IMR-90 (cell line): ENCODE measurements at regions not wholly inside any gene's neighbourhood (a gene's known extent, or its start where the extent isn't known, plus 50 kb on each side); places are given as distances from the start of the nearest gene placed in this dataset.

ENCODE experiments used
- ATAC-seq: fragments of 200-7000 bp; cut with Tn5 transposase; 2 replicates; pipeline ENCODE4 v1.9.1; 2020; ENCODE audit warnings: low read depth, mild to moderate bottlenecking, moderate library complexity
- BruUV-seq: library from RNA; stranded (reverse); fragments of 400-500 nt; replicated peaks from 2 replicates; lab custom pipeline; 2021; lab: Mats Ljungman, UMichigan
- CTCF ChIA-PET: fragments of 300-600 bp; formaldehyde crosslinking; extraction: SDS; loops from one replicate; lab custom pipeline; 2021; ENCODE audit warnings: antibody characterized with exemption; lab: Yijun Ruan, JAX
- POLR2A ChIA-PET: fragments of 300-600 bp; sonication (Branson Sonifier 250); formaldehyde crosslinking; loops from one replicate; lab custom pipeline; 2022; ENCODE audit warnings: antibody characterized with exemption; ENCODE audit not compliant: unreplicated experiment; lab: Charles Lee
- DNase-seq: peaks from one replicate; pipeline ENCODE4 v3.0.0; 2013
- H2AFZ ChIP-seq: replicated peaks from 2 replicates; pipeline ENCODE3; 2013; ENCODE audit warnings: low read length, mild to moderate bottlenecking; ENCODE audit not compliant: poor library complexity
- H2AK5ac ChIP-seq: 2 replicates; pipeline ENCODE4 v1.6.1; 2013; ENCODE audit warnings: low read depth, low read length, inconsistent platforms
- H2AK9ac ChIP-seq: replicated peaks from 2 replicates; pipeline ENCODE3; 2013; ENCODE audit warnings: mild to moderate bottlenecking, low read depth, low read length, moderate library complexity; ENCODE audit not compliant: poor library complexity
- H2BK120ac ChIP-seq: 2 replicates; pipeline ENCODE4 v1.6.1; 2013; ENCODE audit warnings: low read depth, low read length, inconsistent platforms
- H2BK15ac ChIP-seq: 3 replicates; pipeline ENCODE4 v1.6.1; 2013; ENCODE audit warnings: low read depth, low read length, inconsistent platforms
- H2BK20ac ChIP-seq: 2 replicates; pipeline ENCODE4 v1.6.1; 2013; ENCODE audit warnings: low read depth, mild to moderate bottlenecking, inconsistent platforms, low read length, moderate library complexity
- H2BK5ac ChIP-seq: 2 replicates; pipeline ENCODE4 v1.6.1; 2013; ENCODE audit warnings: mild to moderate bottlenecking, low read depth, low read length, inconsistent platforms; ENCODE audit not compliant: poor library complexity, severe bottlenecking
- H3K14ac ChIP-seq: replicated peaks from 2 replicates; pipeline ENCODE4 v1.6.1; 2013; ENCODE audit warnings: low read depth, low read length, inconsistent platforms
- H3K18ac ChIP-seq: 2 replicates; pipeline ENCODE4 v1.6.1; 2013; ENCODE audit warnings: low read depth, low read length, control low read depth
- H3K23ac ChIP-seq: 2 replicates; pipeline ENCODE4 v1.6.1; 2013; ENCODE audit warnings: low read depth, low read length, inconsistent platforms
- H3K27ac ChIP-seq: 2 replicates; pipeline ENCODE4 v1.5.1; 2013; ENCODE audit warnings: mild to moderate bottlenecking, control low read depth, low read length; ENCODE audit not compliant: insufficient read depth
- H3K27me3 ChIP-seq: 2 replicates; pipeline ENCODE4 v1.6.1; 2013; ENCODE audit warnings: low read length; ENCODE audit not compliant: control insufficient read depth, insufficient read depth
- H3K36me3 ChIP-seq: 2 replicates; pipeline ENCODE4 v1.6.1; 2013; ENCODE audit warnings: low read length, mixed read lengths; ENCODE audit not compliant: control insufficient read depth, insufficient read depth
- H3K4ac ChIP-seq: 2 replicates; pipeline ENCODE4 v1.6.1; 2013; ENCODE audit warnings: low read depth, low read length, inconsistent platforms
- H3K4me1 ChIP-seq: 2 replicates; pipeline ENCODE4 v1.6.1; 2013; ENCODE audit warnings: low read length, mixed read lengths; ENCODE audit not compliant: control insufficient read depth, insufficient read depth
- H3K4me2 ChIP-seq: 2 replicates; pipeline ENCODE4 v1.6.1; 2013; ENCODE audit warnings: low read depth, mild to moderate bottlenecking, control low read depth, low read length, moderate library complexity
- H3K4me3 ChIP-seq: 2 replicates; pipeline ENCODE4 v1.5.1; 2013; ENCODE audit warnings: low read depth, mild to moderate bottlenecking, control low read depth, low read length, moderate library complexity; ENCODE audit not compliant: insufficient read depth
- H3K56ac ChIP-seq: 2 replicates; pipeline ENCODE4 v1.6.1; 2013; ENCODE audit warnings: low read length, inconsistent platforms; ENCODE audit not compliant: insufficient read depth; ENCODE audit errors: extremely low read depth
- H3K79me1 ChIP-seq, 2 experiments: 2 replicates each; pipeline ENCODE4 v1.6.1; 2013; ENCODE audit warnings: low read length in 2 of 2, inconsistent platforms in 1 of 2, low read depth in 1 of 2
- H3K9ac ChIP-seq: 2 replicates; pipeline ENCODE4 v1.6.1; 2013; ENCODE audit warnings: low read depth, low read length, control low read depth
- H3K9me1 ChIP-seq: 2 replicates; pipeline ENCODE4 v1.6.1; 2013; ENCODE audit warnings: low read length, inconsistent platforms; ENCODE audit not compliant: insufficient read depth
- H3K9me3 ChIP-seq: 2 replicates; pipeline ENCODE4 v1.6.1; 2013; ENCODE audit warnings: low read length; ENCODE audit not compliant: control insufficient read depth, insufficient read depth
- H4K20me1 ChIP-seq: 2 replicates; pipeline ENCODE4 v1.6.1; 2013; ENCODE audit warnings: low read length, inconsistent platforms; ENCODE audit not compliant: insufficient read depth
- H4K5ac ChIP-seq: 2 replicates; pipeline ENCODE4 v1.6.1; 2013; ENCODE audit warnings: mild to moderate bottlenecking, low read depth, low read length, control low read depth
- H4K8ac ChIP-seq, 2 experiments: 2 replicates each; pipeline ENCODE4 v1.6.1; 2013; ENCODE audit warnings: low read depth in 2 of 2, low read length in 2 of 2, control low read depth in 1 of 2, inconsistent platforms in 1 of 2
- H4K91ac ChIP-seq: 2 replicates; pipeline ENCODE4 v1.6.1; 2013; ENCODE audit warnings: low read depth, low read length, inconsistent platforms; ENCODE audit not compliant: insufficient read depth
- CEBPB ChIP-seq: IDR thresholded peaks from 2 replicates; pipeline ENCODE4 v1.6.1; 2012; ENCODE audit warnings: low read depth, low read length, improper control_type of control experiment
- MAZ ChIP-seq: IDR thresholded peaks from 2 replicates; pipeline ENCODE4 v1.6.1; 2012; ENCODE audit warnings: low read depth, mild to moderate bottlenecking, low read length, improper control_type of control experiment, moderate library complexity, borderline replicate concordance
- RFX5 ChIP-seq: IDR thresholded peaks from 2 replicates; pipeline ENCODE4 v1.8.0; 2012; ENCODE audit warnings: low read depth, mild to moderate bottlenecking, low read length, moderate library complexity
- SMC3 ChIP-seq: fragments of 150-350 bp; IDR thresholded peaks from 2 replicates; pipeline ENCODE4 v1.6.1; 2016; ENCODE audit warnings: low read depth, mild to moderate bottlenecking, antibody characterized with exemption, low read length, moderate library complexity
- dilution Hi-C: fragments of 300-500 bp; cut with HindIII; formaldehyde crosslinking; loops from one replicate; pipeline ENCODE4 v1.14.3; 2018; ENCODE audit warnings: low sequenced_read_pairs; ENCODE audit not compliant: unreplicated experiment
- in situ Hi-C: fragments of 300-500 bp; cut with MboI; formaldehyde crosslinking; loops from 3 replicates; pipeline ENCODE4 v1.14.3; 2019; ENCODE audit warnings: low sequenced_read_pairs, inconsistent platforms, mixed read lengths
- intact Hi-C: fragments of 100-400 bp; cut with micrococcal nuclease; formaldehyde crosslinking; loops from 2 replicates; pipeline ENCODE4 v1.10.0; 2022
- TF ChIP-seq, protein P1 (sequence below): conservative IDR thresholded peaks from 2 replicates; pipeline ENCODE4 v1.5.1; 2012; ENCODE audit warnings: mild to moderate bottlenecking, low read depth, low read length, improper control_type of control experiment
- TF ChIP-seq, protein P2 (sequence below): fragments of 150-350 bp; IDR thresholded peaks from 2 replicates; pipeline ENCODE4 v1.6.1; 2017; ENCODE audit warnings: mild to moderate bottlenecking, antibody characterized with exemption, low read length, low read depth

DNA sequence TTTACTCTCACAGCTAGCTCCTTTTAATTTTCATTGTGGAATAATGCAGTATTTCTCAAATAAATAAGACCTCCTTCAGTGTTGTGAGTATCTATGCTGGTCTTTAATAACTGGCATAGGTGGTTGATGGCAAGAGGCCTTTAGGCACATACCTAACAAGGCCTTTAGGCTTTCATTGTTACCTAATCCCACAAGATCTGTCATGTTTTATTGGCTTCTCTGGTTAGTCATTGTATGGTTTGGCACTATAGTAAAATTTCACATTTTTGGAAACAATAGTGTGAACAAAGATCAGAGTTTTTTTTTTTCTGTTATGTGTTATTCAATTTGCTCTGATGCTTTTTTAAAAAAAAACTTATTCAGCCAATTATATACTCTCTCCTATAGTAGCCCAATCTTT, 89.8 kb upstream of the NEUROD1 start:
- BruUV-seq = no TSS peak
- H3K9ac ChIP-seq = no peak overlapping the region
- H4K20me1 ChIP-seq = no peaks in the 10 kb centered on the region
- ATAC-seq (no peak), DNase-seq (no peak)
- no peak overlapping the region for H2BK15ac ChIP-seq
- no peak overlapping the region for H3K4ac ChIP-seq
- no peak overlapping the region for H2AK9ac ChIP-seq
- no peak overlapping the region for H3K27ac ChIP-seq
- dilution Hi-C loops (no loop called here), in situ Hi-C loops (loop anchor here (25.0 kb wide), 1 partner anchor 892 kb away; no protein-coding TSS in a partner anchor), intact Hi-C loops (no loop called here)
- no peaks in the 10 kb centered on the region for H3K9me3 ChIP-seq
- H3K4me3 ChIP-seq = no peak overlapping the region
- ChIA-PET CTCF (no interaction called here), POLR2A (no interaction called here)
- no peak overlapping the region for H2BK5ac ChIP-seq
- no peaks in the 10 kb centered on the region for H3K36me3 ChIP-seq
- H3K4me2 ChIP-seq = no peak overlapping the region
- H3K79me1 ChIP-seq = no peaks in the 10 kb centered on the region
- H2BK20ac ChIP-seq = no peak overlapping the region
- no peak overlapping the region for H2AFZ ChIP-seq
- H3K14ac ChIP-seq = no peak overlapping the region
- no peak overlapping the region for H2BK120ac ChIP-seq
- H2AK5ac ChIP-seq = no peak overlapping the region
- no peak overlapping the region for H3K23ac ChIP-seq
- H4K91ac ChIP-seq = no peak overlapping the region
- H4K5ac ChIP-seq = no peak overlapping the region
- no peaks in the 10 kb centered on the region for H3K27me3 ChIP-seq
- peaks cover 3% of the 10 kb centered on the region; the same call in 1 of the 2 replicates for H3K4me1 ChIP-seq
- no peak overlapping the region for H3K56ac ChIP-seq
- no peak overlapping the region for H4K8ac ChIP-seq
- no peaks in the 10 kb centered on the region for H3K9me1 ChIP-seq
- no peak overlapping the region for H3K18ac ChIP-seq
- TF ChIP-seq, protein P1, sequence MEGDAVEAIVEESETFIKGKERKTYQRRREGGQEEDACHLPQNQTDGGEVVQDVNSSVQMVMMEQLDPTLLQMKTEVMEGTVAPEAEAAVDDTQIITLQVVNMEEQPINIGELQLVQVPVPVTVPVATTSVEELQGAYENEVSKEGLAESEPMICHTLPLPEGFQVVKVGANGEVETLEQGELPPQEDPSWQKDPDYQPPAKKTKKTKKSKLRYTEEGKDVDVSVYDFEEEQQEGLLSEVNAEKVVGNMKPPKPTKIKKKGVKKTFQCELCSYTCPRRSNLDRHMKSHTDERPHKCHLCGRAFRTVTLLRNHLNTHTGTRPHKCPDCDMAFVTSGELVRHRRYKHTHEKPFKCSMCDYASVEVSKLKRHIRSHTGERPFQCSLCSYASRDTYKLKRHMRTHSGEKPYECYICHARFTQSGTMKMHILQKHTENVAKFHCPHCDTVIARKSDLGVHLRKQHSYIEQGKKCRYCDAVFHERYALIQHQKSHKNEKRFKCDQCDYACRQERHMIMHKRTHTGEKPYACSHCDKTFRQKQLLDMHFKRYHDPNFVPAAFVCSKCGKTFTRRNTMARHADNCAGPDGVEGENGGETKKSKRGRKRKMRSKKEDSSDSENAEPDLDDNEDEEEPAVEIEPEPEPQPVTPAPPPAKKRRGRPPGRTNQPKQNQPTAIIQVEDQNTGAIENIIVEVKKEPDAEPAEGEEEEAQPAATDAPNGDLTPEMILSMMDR = no peak
- no peak for TF ChIP-seq MAZ
- TF ChIP-seq RFX5 = no peak
- TF ChIP-seq SMC3 = no peak
- TF ChIP-seq, protein P2, sequence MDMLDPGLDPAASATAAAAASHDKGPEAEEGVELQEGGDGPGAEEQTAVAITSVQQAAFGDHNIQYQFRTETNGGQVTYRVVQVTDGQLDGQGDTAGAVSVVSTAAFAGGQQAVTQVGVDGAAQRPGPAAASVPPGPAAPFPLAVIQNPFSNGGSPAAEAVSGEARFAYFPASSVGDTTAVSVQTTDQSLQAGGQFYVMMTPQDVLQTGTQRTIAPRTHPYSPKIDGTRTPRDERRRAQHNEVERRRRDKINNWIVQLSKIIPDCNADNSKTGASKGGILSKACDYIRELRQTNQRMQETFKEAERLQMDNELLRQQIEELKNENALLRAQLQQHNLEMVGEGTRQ = no peak
- TF ChIP-seq CEBPB = no peak
